RWPE2 (cell line): ENCODE measurements at regions not wholly inside any gene's neighbourhood (a gene's known extent, or its start where the extent isn't known, plus 50 kb on each side); places are given as distances from the start of the nearest gene placed in this dataset.

Experiments used
- ATAC-seq: fragments of 200-7000 bp; cut with Tn5 transposase; 3 replicates; pipeline ENCODE4 v1.9.1; 2021; ENCODE audit warnings: low read depth
- DNase-seq: peaks from one replicate; pipeline ENCODE4 v3.0.0-alpha.2; 2020; ENCODE audit warnings: low spot score
- H3K27ac ChIP-seq: fragments of 450-650 bp; 2 replicates; pipeline ENCODE4 v1.5.1; 2017; ENCODE audit warnings: mild to moderate bottlenecking; ENCODE audit not compliant: poor library complexity, severe bottlenecking
- H3K27me3 ChIP-seq: fragments of 250-450 bp; sonication (Bioruptor Pico); 2 replicates; pipeline ENCODE4 v1.5.1; 2021; ENCODE audit warnings: mild to moderate bottlenecking, moderate library complexity; ENCODE audit not compliant: insufficient read depth, poor library complexity, severe bottlenecking
- H3K36me3 ChIP-seq: fragments of 250-450 bp; sonication (Bioruptor Pico); 2 replicates; pipeline ENCODE4 v1.5.1; 2020; ENCODE audit warnings: low read depth, mild to moderate bottlenecking, moderate library complexity
- H3K4me1 ChIP-seq: fragments of 250-450 bp; sonication (Bioruptor Pico); 2 replicates; pipeline ENCODE4 v1.5.1; 2021; ENCODE audit warnings: mild to moderate bottlenecking, moderate library complexity; ENCODE audit not compliant: insufficient read depth, poor library complexity, severe bottlenecking
- H3K4me3 ChIP-seq: fragments of 250-450 bp; sonication (Bioruptor Pico); 2 replicates; pipeline ENCODE4 v1.5.1; 2021; ENCODE audit warnings: mild to moderate bottlenecking, moderate library complexity; ENCODE audit not compliant: severe bottlenecking
- H3K9me3 ChIP-seq: fragments of 250-450 bp; sonication (Bioruptor Pico); 2 replicates; pipeline ENCODE4 v1.5.1; 2021; ENCODE audit warnings: mild to moderate bottlenecking, moderate library complexity; ENCODE audit not compliant: severe bottlenecking
- CTCF ChIP-seq: fragments of 450-650 bp; IDR thresholded peaks from one replicate; pipeline ENCODE4 v1.5.1; 2017; ENCODE audit warnings: mild to moderate bottlenecking, moderate library complexity; ENCODE audit not compliant: poor library complexity, severe bottlenecking

GRCh38 chr7:1336509-1336908, 103.8 kb downstream of the UNCX start:
- H3K27ac ChIP-seq = no peak overlapping the region
- DNase-seq (no peak), ATAC-seq (no peak)
- no peak overlapping the region for H3K4me3 ChIP-seq
- H3K36me3 ChIP-seq = no peaks in the 10 kb centered on the region
- H3K4me1 ChIP-seq = no peaks in the 10 kb centered on the region
- no peak for TF ChIP-seq CTCF
- peaks cover 8% of the 10 kb centered on the region for H3K27me3 ChIP-seq
- H3K9me3 ChIP-seq = peaks cover 3% of the 10 kb centered on the region

GRCh38 chr7:1339611-1340010, 106.9 kb downstream of the UNCX start:
- Histone ChIP-seq H3K27me3 (peaks cover 4% of the 10 kb centered on the region), H3K4me1 (no peaks in the 10 kb centered on the region), H3K27ac (no peak overlapping the region), H3K9me3 (peaks cover 3% of the 10 kb centered on the region), H3K4me3 (no peak overlapping the region), H3K36me3 (no peaks in the 10 kb centered on the region)
- ATAC-seq = no peak
- no peak for TF ChIP-seq CTCF
- DNase-seq = peak; percentile 12

GRCh38 chr7:1340031-1340430, 107.4 kb downstream of the UNCX start:
- DNase-seq (peak; percentile 17), ATAC-seq (no peak)
- H3K9me3 ChIP-seq = peaks cover 3% of the 10 kb centered on the region
- no peaks in the 10 kb centered on the region for H3K4me1 ChIP-seq
- H3K4me3 ChIP-seq = no peak overlapping the region
- H3K36me3 ChIP-seq = no peaks in the 10 kb centered on the region
- no peak overlapping the region for H3K27ac ChIP-seq
- no peak for TF ChIP-seq CTCF
- peaks cover 4% of the 10 kb centered on the region for H3K27me3 ChIP-seq

- Histone ChIP-seq H3K36me3 (no peaks in the 10 kb centered on the region), H3K27ac (no peak overlapping the region), H3K4me1 (no peaks in the 10 kb centered on the region), H3K9me3 (peaks cover 3% of the 10 kb centered on the region), H3K27me3 (peaks cover 4% of the 10 kb centered on the region), H3K4me3 (no peak overlapping the region)
- ATAC-seq (no peak), DNase-seq (peak; percentile 56)
- TF ChIP-seq CTCF = no peak
Measured at GRCh38 chr7:1340461-1341360, 108.0 kb downstream of the UNCX start.
